ENCODE measurements at regions not wholly inside any gene's neighbourhood (a gene's known extent, or its start where the extent isn't known, plus 50 kb on each side); places are given as distances from the start of the nearest gene placed in this dataset.

- no peak for TF ChIP-seq MAX (IDR thresholded peaks at IDR 0.05; ENCODE audit: low read depth)
These were observed 68.2 kb upstream of the MC2R start (continued) for GRCh38 chr18:13983506-13983905.

GRCh38 chr18:13982126-13982525 is 66.8 kb upstream of the MC2R start:
- no peaks in the 10 kb centered on the region for H3K9me3 ChIP-seq

More at GRCh38 chr18:13982126-13982525, 66.8 kb upstream of the MC2R start:
- H3K4me2 ChIP-seq: no peak overlapping the region
- H3K9ac ChIP-seq: no peak overlapping the region
- no peaks in the 10 kb centered on the region for H3K36me3 ChIP-seq (replicated peaks in 1 of 2; ENCODE audit: control insufficient read depth in 1 of 2, insufficient read depth in 2 of 2, low read length in 1 of 2)
- ChIA-PET CTCF (no interaction called here), POLR2A (no interaction called here)
- no peaks in the 10 kb centered on the region for H3K79me2 ChIP-seq (ENCODE audit: insufficient read depth)
- H2AFZ ChIP-seq (ENCODE audit: low read depth): no peak overlapping the region
- H3K4me1 ChIP-seq (ENCODE audit: control insufficient read depth in 1 of 2, insufficient read depth in 2 of 2, low read depth in 1 of 2, low read length in 1 of 2): no peaks in the 10 kb centered on the region
- DNase-seq: peak; percentile 17
- no peaks in the 10 kb centered on the region for H3K9me2 ChIP-seq
- no peaks in the 10 kb centered on the region for H3K27me3 ChIP-seq (ENCODE audit: insufficient read depth)
- WGBS (ENCODE audit: low lambda C conversion rate): 4% methylated on average over 4 of the region's 4 CpGs
- H3K27ac ChIP-seq (ENCODE audit: low read depth in 2 of 2, low read length in 1 of 2): no peak overlapping the region
- no peaks in the 10 kb centered on the region for H3F3A ChIP-seq (replicated peaks; ENCODE audit: insufficient read depth)
- TF ChIP-seq IRF3 (IDR thresholded peaks at IDR 0.05; ENCODE audit: low read depth, low read length): no peak
- TF ChIP-seq, protein P1, sequence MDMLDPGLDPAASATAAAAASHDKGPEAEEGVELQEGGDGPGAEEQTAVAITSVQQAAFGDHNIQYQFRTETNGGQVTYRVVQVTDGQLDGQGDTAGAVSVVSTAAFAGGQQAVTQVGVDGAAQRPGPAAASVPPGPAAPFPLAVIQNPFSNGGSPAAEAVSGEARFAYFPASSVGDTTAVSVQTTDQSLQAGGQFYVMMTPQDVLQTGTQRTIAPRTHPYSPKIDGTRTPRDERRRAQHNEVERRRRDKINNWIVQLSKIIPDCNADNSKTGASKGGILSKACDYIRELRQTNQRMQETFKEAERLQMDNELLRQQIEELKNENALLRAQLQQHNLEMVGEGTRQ (IDR thresholded peaks at IDR 0.05; ENCODE audit: borderline replicate concordance, low read depth, low read length): no peak
- no peak for TF ChIP-seq ELF1 (IDR thresholded peaks at IDR 0.05)
- no peak for TF ChIP-seq POLR2AphosphoS5 (IDR thresholded peaks at IDR 0.05; ENCODE audit: low read depth, low read length)
- no peak for TF ChIP-seq YY1 (IDR thresholded peaks at IDR 0.05; ENCODE audit: low read depth)
- no peak for TF ChIP-seq FOSL2 (IDR thresholded peaks at IDR 0.05; ENCODE audit: borderline replicate concordance, low read depth)
- TF ChIP-seq CTCF (IDR thresholded peaks at IDR 0.05): no peak
- TF ChIP-seq, protein P2, sequence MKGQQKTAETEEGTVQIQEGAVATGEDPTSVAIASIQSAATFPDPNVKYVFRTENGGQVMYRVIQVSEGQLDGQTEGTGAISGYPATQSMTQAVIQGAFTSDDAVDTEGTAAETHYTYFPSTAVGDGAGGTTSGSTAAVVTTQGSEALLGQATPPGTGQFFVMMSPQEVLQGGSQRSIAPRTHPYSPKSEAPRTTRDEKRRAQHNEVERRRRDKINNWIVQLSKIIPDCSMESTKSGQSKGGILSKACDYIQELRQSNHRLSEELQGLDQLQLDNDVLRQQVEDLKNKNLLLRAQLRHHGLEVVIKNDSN (IDR thresholded peaks at IDR 0.05; ENCODE audit: borderline replicate concordance, low read depth): no peak
- no peak for TF ChIP-seq MXI1 (IDR thresholded peaks at IDR 0.05; ENCODE audit: low read depth, low read length)
- TF ChIP-seq FOXJ3 (CRISPR knock-in tag; IDR thresholded peaks at IDR 0.05): no peak
- TF ChIP-seq REST (IDR thresholded peaks at IDR 0.05; ENCODE audit: low read depth, low read length): no peak
- TF ChIP-seq RAD21 (IDR thresholded peaks at IDR 0.05; ENCODE audit: low read length): no peak
- TF ChIP-seq GABPA (IDR thresholded peaks at IDR 0.05; ENCODE audit: low read depth): no peak
- TF ChIP-seq, protein P3, sequence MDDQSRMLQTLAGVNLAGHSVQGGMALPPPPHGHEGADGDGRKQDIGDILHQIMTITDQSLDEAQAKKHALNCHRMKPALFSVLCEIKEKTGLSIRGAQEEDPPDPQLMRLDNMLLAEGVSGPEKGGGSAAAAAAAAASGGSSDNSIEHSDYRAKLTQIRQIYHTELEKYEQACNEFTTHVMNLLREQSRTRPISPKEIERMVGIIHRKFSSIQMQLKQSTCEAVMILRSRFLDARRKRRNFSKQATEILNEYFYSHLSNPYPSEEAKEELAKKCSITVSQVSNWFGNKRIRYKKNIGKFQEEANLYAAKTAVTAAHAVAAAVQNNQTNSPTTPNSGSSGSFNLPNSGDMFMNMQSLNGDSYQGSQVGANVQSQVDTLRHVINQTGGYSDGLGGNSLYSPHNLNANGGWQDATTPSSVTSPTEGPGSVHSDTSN (IDR thresholded peaks at IDR 0.05): no peak
- no peak for TF ChIP-seq EP300 (IDR thresholded peaks at IDR 0.05; ENCODE audit: borderline replicate concordance in 1 of 2, low read depth in 1 of 2, low read length in 1 of 2)
- TF ChIP-seq FOXM1 (IDR thresholded peaks at IDR 0.05; ENCODE audit: low read depth): no peak
- TF ChIP-seq RFX5 (IDR thresholded peaks at IDR 0.05; ENCODE audit: low read length): no peak
- H4K20me1 ChIP-seq (ENCODE audit: insufficient read depth): no peaks in the 10 kb centered on the region
- H3K4me3 ChIP-seq (ENCODE audit: low read depth in 2 of 2, low read length in 1 of 2): no peak overlapping the region

Data from SK-N-SH (cell line).